ENCODE measurements at regions not wholly inside any gene's neighbourhood (a gene's known extent, or its start where the extent isn't known, plus 50 kb on each side); places are given as distances from the start of the nearest gene placed in this dataset.
"Not testable (repeated sequence)": the region's sequence is repeated elsewhere in the genome, so short reads cannot be mapped to it uniquely, and the experiment has no call there.

- peaks cover 11% of the 10 kb centered on the region for H3K9me3 Mint-ChIP-seq
- H3K27ac Mint-ChIP-seq, result no peak overlapping the region
Observed at GRCh38 chr7:149714081-149714909, 59.1 kb downstream of the ZNF467 start.

GRCh38 chr7:149713731-149714068 is 59.7 kb downstream of the ZNF467 start:
- Mint-ChIP-seq H3K27ac (no peak overlapping the region), H3K36me3 (no peaks in the 10 kb centered on the region), H3K9me3 (peaks cover 11% of the 10 kb centered on the region), H3K4me1 (peaks cover 30% of the 10 kb centered on the region), H3K4me3 (peak overlapping the region; percentile 85)
- ATAC-seq (no peak), DNase-seq (ENCODE audit: low spot score in 2 of 2) (no peak)

More at GRCh38 chr7:149714081-149714909, 59.1 kb downstream of the ZNF467 start:
- Mint-ChIP-seq H3K4me1 (peaks cover 36% of the 10 kb centered on the region), H3K36me3 (no peaks in the 10 kb centered on the region), H3K4me3 (peak overlapping the region; percentile 85)
- peak; percentile 90 for ATAC-seq
- DNase-seq (ENCODE audit: low spot score in 2 of 2), result peak; percentile 77 to 88

DNA sequence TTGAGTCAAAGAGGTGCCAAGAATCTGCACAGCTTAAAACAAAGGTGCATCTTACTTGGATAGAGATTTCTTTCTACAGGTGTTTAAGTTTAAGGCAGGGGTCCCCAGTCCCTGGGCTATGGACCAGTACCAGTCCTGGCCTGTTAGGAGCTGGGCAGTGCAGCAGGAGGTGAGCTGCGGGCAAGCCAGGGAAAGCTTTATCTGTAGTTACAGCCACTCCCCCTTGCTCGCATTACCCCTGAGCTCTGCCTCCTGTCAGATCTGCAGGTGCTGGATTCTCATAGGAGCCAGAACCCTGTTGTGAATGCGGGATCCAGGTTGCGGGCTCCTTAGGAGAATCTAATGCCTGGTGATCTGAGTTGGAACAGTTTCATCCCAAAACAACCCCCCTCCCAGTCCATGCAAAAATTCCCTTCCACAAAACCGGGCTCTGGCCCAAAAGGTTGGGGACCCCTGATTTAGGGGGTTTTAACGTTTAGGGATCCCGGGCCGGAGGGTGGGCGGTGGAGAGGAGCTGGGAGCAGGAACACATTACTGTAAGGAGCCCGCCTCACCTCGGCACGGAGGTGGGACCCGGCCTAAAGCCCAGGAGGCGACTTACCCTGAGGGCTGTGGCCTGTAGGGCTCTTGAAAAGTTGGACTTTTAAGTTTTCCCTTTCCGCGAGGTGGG is 60.2 kb downstream of the ZNF467 start:
- Mint-ChIP-seq H3K4me3 (peak overlapping the region; percentile 85), H3K4me1 (peaks cover 29% of the 10 kb centered on the region)
- no peak for ATAC-seq

DNA sequence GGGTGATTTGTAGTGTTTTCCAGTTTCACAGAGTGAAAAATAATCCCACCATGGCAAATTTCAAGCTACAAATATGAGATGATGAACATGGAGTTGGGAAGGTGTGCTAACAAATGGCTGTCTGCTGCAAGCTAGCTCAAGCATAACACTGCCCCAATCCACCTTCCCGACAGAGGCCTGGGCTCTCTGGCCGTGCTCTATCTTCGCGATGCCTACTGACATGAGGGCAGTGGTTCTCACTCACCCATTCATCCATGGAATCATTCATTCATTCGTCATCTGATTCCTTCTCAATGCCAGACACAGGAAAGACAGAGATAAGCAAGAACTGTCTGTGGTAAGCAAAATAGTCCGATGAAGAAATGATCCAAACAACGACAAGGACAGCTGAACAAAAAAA is 65.4 kb downstream of the ZNF467 start:
- H3K4me1 Mint-ChIP-seq, result peaks cover 2% of the 10 kb centered on the region
- H3K27ac Mint-ChIP-seq, result no peak overlapping the region
- no peaks in the 10 kb centered on the region for H3K36me3 Mint-ChIP-seq
- H3K4me3 Mint-ChIP-seq, result no peak overlapping the region
- ATAC-seq, result no peak
- peaks cover 11% of the 10 kb centered on the region for H3K9me3 Mint-ChIP-seq
- peak in 1 of 2 donors; percentile 18 for DNase-seq (ENCODE audit: low spot score in 2 of 2)

More for the DNA sequence above, 60.2 kb downstream of the ZNF467 start:
- no peaks in the 10 kb centered on the region for H3K36me3 Mint-ChIP-seq
- peaks cover 11% of the 10 kb centered on the region for H3K9me3 Mint-ChIP-seq
- no peak for DNase-seq (ENCODE audit: low spot score in 2 of 2)
- no peak overlapping the region for H3K27ac Mint-ChIP-seq

GRCh38 chr7:149707448-149707886 is 65.9 kb downstream of the ZNF467 start:
- no peak overlapping the region for H3K27ac Mint-ChIP-seq
- peaks cover 11% of the 10 kb centered on the region for H3K9me3 Mint-ChIP-seq
- no peaks in the 10 kb centered on the region for H3K36me3 Mint-ChIP-seq
- no peak overlapping the region for H3K4me3 Mint-ChIP-seq
- DNase-seq (ENCODE audit: low spot score in 2 of 2) (peak in 1 of 2 donors; percentile 44), ATAC-seq (no peak)
- no peaks in the 10 kb centered on the region for H3K4me1 Mint-ChIP-seq

GRCh38 chr7:149706398-149706797 is 67.0 kb downstream of the ZNF467 start:
- ATAC-seq (no peak), DNase-seq (ENCODE audit: low spot score in 2 of 2) (peak in 1 of 2 donors; percentile 10)
- Mint-ChIP-seq H3K27ac (no peak overlapping the region), H3K9me3 (peaks cover 10% of the 10 kb centered on the region), H3K4me1 (no peaks in the 10 kb centered on the region), H3K4me3 (no peak overlapping the region), H3K36me3 (no peaks in the 10 kb centered on the region)

DNA sequence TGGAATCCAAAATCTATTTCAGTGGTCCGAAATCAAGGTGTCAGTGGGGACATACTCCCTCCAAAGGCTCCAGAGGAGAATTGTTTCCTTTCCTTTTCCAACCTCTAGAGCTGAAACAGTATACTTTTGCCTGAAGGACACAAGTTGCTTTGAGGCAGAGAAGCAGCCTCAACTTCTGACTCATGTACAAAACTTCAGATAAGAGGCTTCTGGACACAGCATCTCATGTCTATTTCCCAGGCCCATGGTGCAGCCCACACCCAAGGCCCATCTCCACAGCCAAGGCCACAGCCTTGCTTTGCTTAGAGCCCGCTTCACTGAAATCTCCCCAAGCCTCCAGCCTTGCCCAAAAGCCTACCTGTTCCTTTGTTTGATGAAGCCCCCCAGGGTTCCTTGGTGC is 68.9 kb downstream of the ZNF467 start:
- Mint-ChIP-seq H3K36me3 (no peaks in the 10 kb centered on the region), H3K27ac (no peak overlapping the region), H3K4me1 (no peaks in the 10 kb centered on the region), H3K4me3 (no peak overlapping the region), H3K9me3 (peaks cover 2% of the 10 kb centered on the region)
- ATAC-seq (no peak), DNase-seq (ENCODE audit: low spot score in 2 of 2) (peak in 1 of 2 donors; percentile 28)

DNA sequence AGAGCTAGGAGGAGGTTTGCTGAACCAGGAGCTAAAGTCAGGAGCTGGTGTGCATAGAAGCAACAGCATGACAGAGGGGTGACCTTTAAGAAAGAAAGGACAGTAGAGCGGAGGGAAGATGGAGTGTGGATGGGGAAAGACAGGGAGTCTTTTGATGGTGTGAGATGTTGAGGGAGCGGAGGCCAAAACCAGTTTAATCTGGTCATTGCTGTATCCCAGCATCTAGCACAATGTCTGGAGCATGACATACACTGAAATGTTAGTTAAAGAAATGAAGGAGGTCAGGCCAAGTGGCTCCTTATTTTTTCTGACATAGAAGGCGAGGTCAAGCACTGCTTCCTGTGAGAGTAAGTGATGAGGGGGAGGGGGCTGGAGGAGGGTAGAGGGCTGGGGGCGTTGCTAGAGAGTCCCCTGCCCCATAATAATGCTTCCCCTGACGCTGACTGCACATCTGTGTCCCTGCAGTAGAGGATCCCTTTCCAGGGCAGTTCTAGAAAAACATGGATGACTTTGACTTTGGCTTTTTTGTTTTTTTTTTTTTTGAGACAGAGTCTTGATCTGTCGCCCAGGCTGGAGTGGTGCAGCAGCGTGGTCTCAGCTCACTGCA is 70.2 kb downstream of the ZNF467 start:
- H3K4me1 Mint-ChIP-seq, result no peaks in the 10 kb centered on the region
- no peak overlapping the region for H3K4me3 Mint-ChIP-seq
- no peak for DNase-seq (ENCODE audit: low spot score in 2 of 2)
- no peak overlapping the region for H3K27ac Mint-ChIP-seq
- H3K36me3 Mint-ChIP-seq, result no peaks in the 10 kb centered on the region
- ATAC-seq, result no peak
- peaks cover under 1% of the 10 kb centered on the region for H3K9me3 Mint-ChIP-seq

DNA sequence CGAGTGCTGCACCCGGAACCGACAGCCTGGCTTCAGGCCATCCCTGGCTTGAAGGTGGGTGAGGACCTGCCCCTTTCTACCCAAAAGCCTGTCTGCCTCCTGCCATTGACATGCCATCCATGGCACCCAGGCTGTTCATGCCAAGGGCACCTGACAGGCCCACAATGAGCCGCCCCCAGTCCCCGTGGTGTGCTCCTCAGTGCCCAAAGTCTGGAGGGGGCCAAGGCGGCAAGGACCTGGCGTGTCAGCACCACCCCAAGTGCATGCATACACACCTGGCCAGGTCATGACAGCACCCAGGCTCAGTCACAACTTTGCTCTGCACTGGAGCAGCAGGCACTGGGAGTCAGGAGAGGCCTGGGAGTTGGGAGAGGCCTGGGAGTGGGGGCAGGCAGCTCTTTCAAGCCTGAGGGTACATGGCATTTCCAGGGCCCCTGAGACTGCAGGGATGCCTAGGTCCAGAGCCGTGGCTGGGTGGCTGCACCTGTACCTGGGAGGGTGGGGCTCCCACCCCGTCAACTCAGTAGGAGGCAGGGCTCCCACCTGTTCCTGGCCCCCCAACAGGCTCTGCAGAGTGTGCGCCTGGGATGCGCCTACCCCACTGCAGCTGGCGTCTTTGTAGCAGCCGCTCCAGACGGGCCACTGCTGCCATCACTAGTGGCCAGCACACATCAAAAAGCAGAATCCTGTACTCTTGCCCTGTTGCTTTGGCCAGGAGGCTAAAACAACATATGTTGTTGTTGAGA is 71.7 kb downstream of the ZNF467 start:
- no peaks in the 10 kb centered on the region for H3K36me3 Mint-ChIP-seq

DNA sequence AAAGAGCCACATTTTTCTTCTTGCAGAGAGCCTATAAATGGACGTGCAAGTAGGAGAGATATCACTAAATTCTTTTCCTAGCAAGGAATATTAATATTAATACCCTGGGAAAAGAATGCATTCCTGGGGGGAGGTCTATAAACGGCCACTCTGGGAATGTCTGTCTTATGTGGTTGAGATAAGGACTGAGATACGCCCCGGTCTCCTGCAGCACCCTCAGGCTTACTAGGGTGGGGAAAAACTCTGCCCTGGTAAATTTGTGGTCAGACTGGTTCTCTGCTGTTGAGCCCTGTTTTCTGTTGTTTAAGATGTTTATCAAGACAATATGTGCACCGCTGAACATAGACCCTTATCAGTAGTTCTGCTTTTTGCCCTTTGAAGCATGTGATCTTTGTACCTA is 75.6 kb downstream of the ZNF467 start:
- H3K9me3 Mint-ChIP-seq, result not testable (repeated sequence)

More for the DNA sequence above, 71.7 kb downstream of the ZNF467 start:
- no peaks in the 10 kb centered on the region for H3K4me1 Mint-ChIP-seq
- no peak overlapping the region for H3K4me3 Mint-ChIP-seq
- peak; percentile 19 for ATAC-seq
- H3K9me3 Mint-ChIP-seq, result peaks cover 7% of the 10 kb centered on the region
- no peak overlapping the region for H3K27ac Mint-ChIP-seq
- no peak for DNase-seq (ENCODE audit: low spot score in 2 of 2)

DNA sequence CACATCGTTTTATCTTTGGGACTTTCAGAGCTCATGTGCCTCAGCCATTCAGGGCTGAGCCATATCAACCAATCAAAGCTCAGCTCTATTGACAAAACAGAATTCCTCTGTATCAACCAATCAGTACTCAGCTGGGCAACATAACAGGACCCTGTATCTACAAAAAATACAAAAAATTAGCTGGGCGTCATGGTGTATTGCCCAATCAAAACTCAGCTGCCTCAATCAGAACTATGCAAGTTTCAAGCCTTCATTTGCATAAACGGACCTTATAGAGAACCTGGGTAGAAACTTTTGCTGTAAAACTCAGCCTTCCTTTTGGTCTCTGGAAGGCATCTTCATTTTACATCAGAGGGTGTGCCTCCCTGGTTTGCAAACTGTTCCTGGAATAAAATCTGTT is 77.1 kb downstream of the ZNF467 start:
- Mint-ChIP-seq H3K27ac (no peak overlapping the region), H3K4me1 (no peaks in the 10 kb centered on the region), H3K9me3 (peaks cover 7% of the 10 kb centered on the region), H3K36me3 (no peaks in the 10 kb centered on the region), H3K4me3 (no peak overlapping the region)
- DNase-seq (ENCODE audit: low spot score in 2 of 2), result peak in 1 of 2 donors; percentile 4
- ATAC-seq, result no peak

More for the DNA sequence above, 75.6 kb downstream of the ZNF467 start:
- not testable (repeated sequence) for H3K27ac Mint-ChIP-seq, H3K4me3 Mint-ChIP-seq, H3K4me1 Mint-ChIP-seq, H3K36me3 Mint-ChIP-seq, ATAC-seq
- peak in 1 of 2 donors; percentile 18 for DNase-seq (ENCODE audit: low spot score in 2 of 2)

GRCh38 chr7:149692557-149692982 is 80.8 kb downstream of the ZNF467 start:
- H3K36me3 Mint-ChIP-seq, result no peaks in the 10 kb centered on the region
- no peaks in the 10 kb centered on the region for H3K4me1 Mint-ChIP-seq
- H3K9me3 Mint-ChIP-seq, result peaks cover 3% of the 10 kb centered on the region
- no peak overlapping the region for H3K4me3 Mint-ChIP-seq
- H3K27ac Mint-ChIP-seq, result no peak overlapping the region
- DNase-seq (ENCODE audit: low spot score in 2 of 2) (no peak), ATAC-seq (no peak)

DNA sequence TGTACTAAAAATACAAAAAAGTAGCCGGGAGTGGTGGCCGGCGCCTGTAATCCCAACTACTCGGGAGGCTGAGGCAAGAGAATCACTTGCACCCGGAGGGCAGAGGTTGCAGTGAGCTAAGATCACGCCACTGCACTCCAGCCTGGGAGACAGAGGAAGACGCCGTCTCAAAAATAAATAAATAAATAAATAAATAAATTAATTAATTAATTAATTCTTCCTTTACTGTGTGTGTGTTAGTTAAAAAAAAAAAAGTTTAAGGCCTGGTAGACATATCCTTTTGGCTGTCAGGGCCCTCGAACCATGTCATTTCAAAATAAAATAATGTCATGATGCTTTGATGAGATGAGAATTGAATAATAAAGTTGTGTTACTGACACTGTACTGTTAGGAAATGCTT is 81.3 kb downstream of the ZNF467 start:
- no peak overlapping the region for H3K27ac Mint-ChIP-seq
- ATAC-seq, result no peak
- no peaks in the 10 kb centered on the region for H3K4me1 Mint-ChIP-seq
- H3K4me3 Mint-ChIP-seq, result no peak overlapping the region
- H3K36me3 Mint-ChIP-seq, result no peaks in the 10 kb centered on the region
- peaks cover 1% of the 10 kb centered on the region for H3K9me3 Mint-ChIP-seq
- DNase-seq (ENCODE audit: low spot score in 2 of 2), result no peak

DNA sequence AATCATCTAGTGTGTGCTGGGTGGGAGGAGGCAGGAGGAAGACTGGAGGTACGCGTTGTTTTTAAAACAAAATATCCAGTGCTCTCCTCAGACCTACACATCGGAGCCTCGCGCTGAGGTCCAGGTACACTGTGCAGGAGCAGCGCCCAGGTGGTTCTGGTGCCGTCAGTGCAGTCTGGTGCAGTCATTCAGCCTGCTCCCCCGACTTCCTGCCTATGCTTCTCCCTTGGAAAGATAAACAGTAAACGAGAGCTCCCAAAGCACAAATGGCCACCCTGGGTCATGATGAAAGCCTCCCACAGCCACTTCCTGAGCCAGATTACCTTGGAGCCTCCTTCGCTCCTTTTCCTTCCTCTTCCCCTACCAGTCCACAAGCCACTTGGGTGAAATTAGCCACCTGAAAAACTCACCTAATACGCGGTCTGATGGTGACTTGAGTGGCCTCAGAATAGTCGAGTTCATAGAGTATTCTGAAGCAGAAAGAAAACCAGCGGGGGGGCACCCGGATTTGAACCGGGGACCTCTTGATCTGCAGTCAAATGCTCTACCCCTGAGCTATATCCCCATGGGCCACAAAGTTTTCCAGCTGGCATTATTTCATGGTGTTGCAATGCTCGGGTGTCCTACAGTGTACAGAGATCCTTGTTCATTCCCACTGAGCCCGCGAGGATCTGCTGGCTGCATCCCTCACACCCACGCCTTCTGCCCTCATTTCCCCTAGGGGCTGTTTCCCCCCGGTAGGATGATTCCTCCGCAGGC is 82.5 kb downstream of the ZNF467 start:
- Mint-ChIP-seq H3K4me1 (no peaks in the 10 kb centered on the region), H3K36me3 (no peaks in the 10 kb centered on the region), H3K27ac (no peak overlapping the region), H3K9me3 (no peaks in the 10 kb centered on the region), H3K4me3 (no peak overlapping the region)
- no peak for ATAC-seq
- no peak for DNase-seq (ENCODE audit: low spot score in 2 of 2)

Measured in stimulated activated effector memory CD8-positive, alpha-beta T cell treated with anti-CD3 and anti-CD28 coated beads, Interleukin-12 subunit alpha, Interleukin-12 subunit beta, amount 100 ng/mL, for 72 hours (primary cell).